ENCODE measurements at regions not wholly inside any gene's neighbourhood (a gene's known extent, or its start where the extent isn't known, plus 50 kb on each side); places are given as distances from the start of the nearest gene placed in this dataset.
"Not testable (repeated sequence)": the region's sequence is repeated elsewhere in the genome, so short reads cannot be mapped to it uniquely, and the experiment has no call there.

- not testable (repeated sequence) for TF ChIP-seq TARDBP (IDR thresholded peaks at IDR 0.05); SP1 (IDR thresholded peaks at IDR 0.05); FOXK2 (IDR thresholded peaks at IDR 0.05); L3MBTL2 (conservative IDR thresholded peaks at IDR 0.05); NFRKB (IDR thresholded peaks at IDR 0.05); FOXA1 (IDR thresholded peaks at IDR 0.05); FOXM1 (IDR thresholded peaks at IDR 0.05; ENCODE audit: borderline replicate concordance); PKNOX1 (IDR thresholded peaks at IDR 0.05)
Measured at GRCh38 chr3:147522780-147523179, 113.6 kb downstream of the ZIC1 start.

All from HEK293T (cell line).